ENCODE measurements at regions not wholly inside any gene's neighbourhood (a gene's known extent, or its start where the extent isn't known, plus 50 kb on each side); places are given as distances from the start of the nearest gene placed in this dataset.

GRCh38 chr20:55641497-55641896 lies 363.8 kb downstream of the CBLN4 start:
- Histone ChIP-seq H3K27ac (ENCODE audit: low read length in 2 of 2) (no peak overlapping the region), H3K79me2 (ENCODE audit: control insufficient read depth, insufficient read depth, low read length) (no peaks in the 10 kb centered on the region), H3K27me3 (replicated peaks in 1 of 4; ENCODE audit: control extremely low read depth in 1 of 4, control insufficient read depth in 3 of 4, insufficient read depth in 4 of 4, low read length in 3 of 4) (no peaks in the 10 kb centered on the region), H4K20me1 (ENCODE audit: control insufficient read depth, insufficient read depth, low read length, poor library complexity, severe bottlenecking) (no peaks in the 10 kb centered on the region), H3K4me3 (ENCODE audit: control extremely low read depth in 1 of 5, extremely low read depth in 1 of 5, insufficient read depth in 1 of 5, low read depth in 2 of 5, low read length in 4 of 5) (no peak overlapping the region), H3K4me1 (ENCODE audit: control insufficient read depth in 2 of 2, insufficient read depth in 2 of 2, low read length in 2 of 2) (no peaks in the 10 kb centered on the region), H3K4me2 (replicated peaks; ENCODE audit: low read depth, low read length, poor library complexity, severe bottlenecking) (no peak overlapping the region), H3K36me3 (replicated peaks in 1 of 2; ENCODE audit: control extremely low read depth in 1 of 2, control insufficient read depth in 1 of 2, extremely low read depth in 1 of 2, insufficient read depth in 2 of 2, low read length in 1 of 2) (no peaks in the 10 kb centered on the region), H2AFZ (ENCODE audit: insufficient read depth, low read depth, low read length, poor library complexity, severe bottlenecking) (no peak overlapping the region), H3K9me3 (ENCODE audit: control extremely low read depth in 1 of 3, control insufficient read depth in 2 of 3, insufficient read depth in 1 of 3, low read length in 2 of 3) (no peaks in the 10 kb centered on the region), H3K9ac (ENCODE audit: low read length) (no peak overlapping the region)
- TF ChIP-seq CTCF (IDR thresholded peaks at IDR 0.05) (no peak), EZH2 (IDR thresholded peaks at IDR 0.05; ENCODE audit: borderline replicate concordance, insufficient read depth, low read depth, low read length, poor library complexity, severe bottlenecking) (no peak)
- ATAC-seq (ENCODE audit: low read depth) (no peak), DNase-seq (no peak)
- ChIA-PET CTCF (no interaction called here), POLR2A (no interaction called here)
- WGBS (ENCODE audit: insufficient coverage) = 33% methylated on average over 1 of the region's 1 CpG
- Mint-ChIP-seq H3K27ac (no peak overlapping the region), H3K4me1 (no peaks in the 10 kb centered on the region), H3K4me3 (no peak overlapping the region), H3K27me3 (no peaks in the 10 kb centered on the region), H3K9me3 (ENCODE audit: insufficient read depth) (no peaks in the 10 kb centered on the region)
- intact Hi-C loops (cut with micrococcal nuclease) = no loop called here

DNA sequence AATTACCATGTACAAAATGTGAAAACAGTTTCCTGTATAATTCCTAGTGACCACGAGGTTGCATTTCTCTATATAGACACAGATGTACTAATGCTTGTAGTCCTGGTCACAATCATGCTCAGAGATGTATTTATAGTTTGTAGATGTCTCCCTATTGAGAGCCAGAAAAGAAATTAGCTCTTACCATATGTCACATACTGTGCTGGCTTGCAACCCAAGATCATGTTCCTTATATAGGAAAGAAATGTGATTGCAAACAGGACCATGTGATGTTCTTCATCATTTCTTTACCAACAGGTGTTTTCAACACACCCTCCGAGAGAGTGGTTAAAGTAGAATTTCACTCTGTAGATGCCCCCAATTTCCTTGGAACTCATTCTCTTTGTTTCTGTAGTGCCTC lies 369.4 kb downstream of the CBLN4 start:
- Mint-ChIP-seq H3K4me3 (no peak overlapping the region), H3K4me1 (no peaks in the 10 kb centered on the region), H3K27ac (no peak overlapping the region), H3K9me3 (ENCODE audit: insufficient read depth) (no peaks in the 10 kb centered on the region), H3K27me3 (no peaks in the 10 kb centered on the region)
- TF ChIP-seq EZH2 (IDR thresholded peaks at IDR 0.05; ENCODE audit: borderline replicate concordance, insufficient read depth, low read depth, low read length, poor library complexity, severe bottlenecking) = no peak
- TF ChIP-seq CTCF (IDR thresholded peaks at IDR 0.05) = no peak
- Histone ChIP-seq H3K4me3 (ENCODE audit: control extremely low read depth in 1 of 5, extremely low read depth in 1 of 5, insufficient read depth in 1 of 5, low read depth in 2 of 5, low read length in 4 of 5) (no peak overlapping the region), H3K79me2 (ENCODE audit: control insufficient read depth, insufficient read depth, low read length) (no peaks in the 10 kb centered on the region), H3K27ac (ENCODE audit: low read length in 2 of 2) (no peak overlapping the region), H2AFZ (ENCODE audit: insufficient read depth, low read depth, low read length, poor library complexity, severe bottlenecking) (no peak overlapping the region), H3K4me2 (replicated peaks; ENCODE audit: low read depth, low read length, poor library complexity, severe bottlenecking) (no peak overlapping the region), H4K20me1 (ENCODE audit: control insufficient read depth, insufficient read depth, low read length, poor library complexity, severe bottlenecking) (no peaks in the 10 kb centered on the region), H3K4me1 (ENCODE audit: control insufficient read depth in 2 of 2, insufficient read depth in 2 of 2, low read length in 2 of 2) (no peaks in the 10 kb centered on the region), H3K9ac (ENCODE audit: low read length) (no peak overlapping the region), H3K36me3 (replicated peaks in 1 of 2; ENCODE audit: control extremely low read depth in 1 of 2, control insufficient read depth in 1 of 2, extremely low read depth in 1 of 2, insufficient read depth in 2 of 2, low read length in 1 of 2) (no peaks in the 10 kb centered on the region), H3K27me3 (replicated peaks in 1 of 4; ENCODE audit: control extremely low read depth in 1 of 4, control insufficient read depth in 3 of 4, insufficient read depth in 4 of 4, low read length in 3 of 4) (no peaks in the 10 kb centered on the region), H3K9me3 (ENCODE audit: control extremely low read depth in 1 of 3, control insufficient read depth in 2 of 3, insufficient read depth in 1 of 3, low read length in 2 of 3) (peaks cover 0 to 4% (median 0%) of the 10 kb centered on the region in 3 donors)
- POLR2A ChIA-PET = no interaction called here
- intact Hi-C loops (cut with micrococcal nuclease) = no loop called here
- no peak for ATAC-seq (ENCODE audit: low read depth)
- WGBS (ENCODE audit: insufficient coverage) = 100% methylated on average over 1 of the region's 2 CpGs
- CTCF ChIA-PET = no interaction called here
- no peak for DNase-seq
